D721Med (cell line): ENCODE measurements at regions not wholly inside any gene's neighbourhood (a gene's known extent, or its start where the extent isn't known, plus 50 kb on each side); places are given as distances from the start of the nearest gene placed in this dataset.

Experiments
- DNase-seq: peaks from one replicate; pipeline ENCODE4 v3.0.0; 2011; ENCODE audit warnings: low spot score; ENCODE audit not compliant: insufficient read length
- FAIRE-seq: peaks from 2 replicates; lab custom pipeline; 2011; peaks lifted over from hg19 to GRCh38; lab: Jason Lieb, UNC
- CTCF ChIP-seq: IDR thresholded peaks from 2 replicates; pipeline ENCODE4 v1.5.1; 2012; ENCODE audit warnings: mild to moderate bottlenecking, control low read depth; ENCODE audit not compliant: insufficient read depth; ENCODE audit errors: missing control alignments

GRCh38 chr1:116218922-116219321, 107.7 kb downstream of the MAB21L3 start:
- DNase-seq (no peak), FAIRE-seq (no peak)
- peak; percentile 3 for TF ChIP-seq CTCF

- FAIRE-seq: no peak
- no peak for TF ChIP-seq CTCF
- no peak for DNase-seq
These were observed 108.6 kb downstream of the MAB21L3 start for GRCh38 chr1:116219651-116220434.

GRCh38 chr1:116224111-116224510, 112.9 kb downstream of the MAB21L3 start:
- DNase-seq (no peak), FAIRE-seq (no peak)
- no peak for TF ChIP-seq CTCF

- no peak for FAIRE-seq
- DNase-seq: no peak
- no peak for TF ChIP-seq CTCF
These were observed 113.4 kb downstream of the MAB21L3 start for GRCh38 chr1:116224561-116224960.

- FAIRE-seq (no peak), DNase-seq (no peak)
- no peak for TF ChIP-seq CTCF
These were observed 114.8 kb downstream of the MAB21L3 start for GRCh38 chr1:116226017-116226416.

GRCh38 chr1:116228511-116228910, 117.3 kb downstream of the MAB21L3 start:
- DNase-seq: no peak
- no peak for FAIRE-seq
- no peak for TF ChIP-seq CTCF

DNA sequence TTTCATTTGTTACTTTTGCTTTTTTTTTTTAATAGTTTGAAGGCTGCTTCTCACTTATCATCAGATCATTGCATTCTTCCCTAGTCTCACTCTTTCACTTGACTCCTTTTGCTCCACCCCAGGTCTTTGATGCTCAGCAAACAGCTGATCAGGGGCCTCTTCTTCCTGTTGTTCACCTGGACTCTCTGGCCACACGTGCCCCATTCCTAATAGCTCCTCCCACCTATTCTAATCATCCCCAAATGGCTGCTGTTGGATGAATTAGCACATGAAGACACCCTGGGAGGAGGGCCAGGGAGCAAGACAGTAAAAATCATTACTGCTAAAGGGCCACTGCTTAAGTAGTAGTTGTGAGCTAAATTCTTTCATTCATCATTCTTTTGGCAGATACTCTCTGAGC, 119.5 kb downstream of the MAB21L3 start:
- no peak for TF ChIP-seq CTCF
- FAIRE-seq: no peak
- no peak for DNase-seq
